22Rv1 (cell line): ENCODE measurements at regions not wholly inside any gene's neighbourhood (a gene's known extent, or its start where the extent isn't known, plus 50 kb on each side); places are given as distances from the start of the nearest gene placed in this dataset.

Source experiments
- H3K27ac ChIP-seq: fragments of 450-650 bp; 2 replicates; pipeline ENCODE4 v1.5.1; 2017
- ZFX ChIP-seq: fragments of 450-650 bp; IDR thresholded peaks from 2 replicates; pipeline ENCODE4 v1.6.1; 2017; ENCODE audit warnings: antibody characterized with exemption, borderline replicate concordance
- TF ChIP-seq, protein P1 (sequence below): fragments of 450-650 bp; IDR thresholded peaks from 2 replicates; pipeline ENCODE4 v1.5.1; 2017; ENCODE audit warnings: mild to moderate bottlenecking

DNA sequence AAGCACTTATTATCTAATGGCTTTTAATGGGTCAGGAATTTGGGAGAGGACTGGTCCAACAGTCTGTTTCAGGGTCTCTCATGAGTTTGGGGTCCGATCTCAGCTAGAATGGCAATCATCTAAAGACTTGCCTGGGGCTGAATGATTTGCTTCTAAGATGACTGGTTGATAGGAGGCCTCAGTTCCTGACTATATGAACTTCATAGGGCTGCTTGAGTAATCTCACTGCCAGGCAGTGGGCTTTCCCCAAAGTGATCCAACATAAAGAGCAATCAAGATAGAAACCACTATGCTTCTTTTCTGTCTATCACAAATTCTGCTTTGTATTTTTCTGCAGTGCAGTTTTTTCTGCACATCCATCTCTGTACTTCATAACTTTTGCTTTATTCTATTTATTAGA lies 793.5 kb upstream of the CHAC2 start:
- no peak for TF ChIP-seq ZFX
- TF ChIP-seq, protein P1, sequence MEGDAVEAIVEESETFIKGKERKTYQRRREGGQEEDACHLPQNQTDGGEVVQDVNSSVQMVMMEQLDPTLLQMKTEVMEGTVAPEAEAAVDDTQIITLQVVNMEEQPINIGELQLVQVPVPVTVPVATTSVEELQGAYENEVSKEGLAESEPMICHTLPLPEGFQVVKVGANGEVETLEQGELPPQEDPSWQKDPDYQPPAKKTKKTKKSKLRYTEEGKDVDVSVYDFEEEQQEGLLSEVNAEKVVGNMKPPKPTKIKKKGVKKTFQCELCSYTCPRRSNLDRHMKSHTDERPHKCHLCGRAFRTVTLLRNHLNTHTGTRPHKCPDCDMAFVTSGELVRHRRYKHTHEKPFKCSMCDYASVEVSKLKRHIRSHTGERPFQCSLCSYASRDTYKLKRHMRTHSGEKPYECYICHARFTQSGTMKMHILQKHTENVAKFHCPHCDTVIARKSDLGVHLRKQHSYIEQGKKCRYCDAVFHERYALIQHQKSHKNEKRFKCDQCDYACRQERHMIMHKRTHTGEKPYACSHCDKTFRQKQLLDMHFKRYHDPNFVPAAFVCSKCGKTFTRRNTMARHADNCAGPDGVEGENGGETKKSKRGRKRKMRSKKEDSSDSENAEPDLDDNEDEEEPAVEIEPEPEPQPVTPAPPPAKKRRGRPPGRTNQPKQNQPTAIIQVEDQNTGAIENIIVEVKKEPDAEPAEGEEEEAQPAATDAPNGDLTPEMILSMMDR: no peak

DNA sequence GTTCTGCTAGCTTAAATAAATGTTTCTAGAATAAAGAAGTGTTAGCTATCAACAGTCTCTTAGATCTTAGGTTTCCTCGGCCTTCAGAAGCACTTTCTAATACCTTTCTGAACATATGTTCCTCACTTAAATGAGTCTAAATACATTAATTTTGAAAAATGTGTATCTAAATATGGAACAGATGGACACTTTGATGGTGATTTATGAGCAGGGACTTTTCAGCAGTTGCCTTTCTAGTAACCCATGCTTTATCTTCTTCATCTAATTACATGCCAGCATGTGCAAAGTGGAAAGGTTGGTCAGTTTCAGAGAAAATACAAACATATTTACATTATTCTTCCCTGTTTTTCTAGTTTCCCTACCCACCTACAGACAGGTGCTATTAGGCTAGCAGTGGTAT lies 797.0 kb upstream of the CHAC2 start:
- no peak for TF ChIP-seq ZFX
- no peak overlapping the region for H3K27ac ChIP-seq

More for the DNA sequence above, 793.5 kb upstream of the CHAC2 start:
- H3K27ac ChIP-seq: no peak overlapping the region

DNA sequence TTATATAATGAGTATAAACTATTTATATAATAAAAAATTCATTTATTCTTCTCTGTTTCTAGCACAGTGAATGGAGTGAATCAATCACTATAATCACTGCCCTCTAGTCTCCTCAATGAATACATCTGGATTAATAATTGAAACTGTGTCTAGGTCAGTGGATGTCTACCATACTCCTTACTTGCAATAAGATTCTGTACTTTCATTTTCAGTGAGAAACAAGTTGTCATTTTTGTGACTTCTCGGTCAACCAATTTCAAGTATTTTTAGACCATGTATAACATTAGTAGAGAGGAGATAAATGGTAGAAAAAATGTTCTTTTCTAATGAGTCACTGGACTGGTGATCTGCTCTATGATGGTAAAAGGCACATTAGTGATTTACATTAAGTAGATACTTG lies 799.6 kb upstream of the CHAC2 start:
- TF ChIP-seq, protein P1: no peak
- no peak for TF ChIP-seq ZFX
- H3K27ac ChIP-seq: no peak overlapping the region

DNA sequence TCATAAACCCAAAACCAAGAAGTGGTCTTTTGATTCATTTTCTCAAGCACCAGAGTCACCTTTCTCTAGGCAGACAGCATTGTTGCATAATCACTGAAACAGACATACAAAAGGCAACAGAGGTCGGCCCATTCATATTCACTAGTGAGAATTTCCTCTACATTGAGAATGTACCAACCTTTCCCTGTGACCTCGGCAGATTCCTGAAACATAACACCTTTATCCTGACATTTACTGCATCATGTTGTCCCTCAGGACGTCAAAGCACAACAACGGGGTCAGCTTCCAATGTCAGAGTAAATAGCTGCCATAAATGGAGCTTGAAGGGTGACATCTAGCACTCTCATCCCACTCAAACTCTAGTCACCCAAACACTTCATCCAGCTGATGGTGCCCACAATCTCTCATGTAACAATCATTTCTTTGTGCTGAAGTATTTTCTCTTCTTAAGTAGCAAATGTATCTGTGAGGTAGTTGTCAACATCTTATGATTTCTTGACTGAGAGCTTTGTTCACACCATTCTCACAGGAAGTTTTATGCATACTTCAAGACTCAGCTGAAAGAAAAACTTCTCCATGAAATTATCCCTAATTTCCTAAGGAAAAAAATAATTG lies 802.6 kb upstream of the CHAC2 start:
- no peak overlapping the region for H3K27ac ChIP-seq
- TF ChIP-seq, protein P1: no peak
- TF ChIP-seq ZFX: no peak

DNA sequence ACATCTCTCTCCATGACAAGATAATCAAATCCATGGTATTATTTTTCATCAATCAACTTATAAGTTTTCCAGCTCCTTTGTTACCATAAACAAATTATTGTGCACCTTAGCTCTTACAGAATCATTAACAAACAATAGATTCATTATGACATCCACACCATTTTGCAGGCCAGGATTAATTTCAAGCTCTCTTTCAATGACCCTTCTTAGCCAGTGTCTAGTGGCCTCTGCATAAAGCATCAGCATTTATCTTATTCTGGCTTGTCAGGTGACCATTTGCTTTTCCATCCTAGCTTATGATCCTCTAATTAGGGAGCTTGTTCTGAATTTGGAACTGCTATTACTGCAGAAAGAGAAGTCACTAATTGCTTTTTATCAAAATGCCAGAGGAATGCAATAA lies 806.2 kb upstream of the CHAC2 start:
- no peak for TF ChIP-seq ZFX
- TF ChIP-seq, protein P1: no peak
- no peak overlapping the region for H3K27ac ChIP-seq

DNA sequence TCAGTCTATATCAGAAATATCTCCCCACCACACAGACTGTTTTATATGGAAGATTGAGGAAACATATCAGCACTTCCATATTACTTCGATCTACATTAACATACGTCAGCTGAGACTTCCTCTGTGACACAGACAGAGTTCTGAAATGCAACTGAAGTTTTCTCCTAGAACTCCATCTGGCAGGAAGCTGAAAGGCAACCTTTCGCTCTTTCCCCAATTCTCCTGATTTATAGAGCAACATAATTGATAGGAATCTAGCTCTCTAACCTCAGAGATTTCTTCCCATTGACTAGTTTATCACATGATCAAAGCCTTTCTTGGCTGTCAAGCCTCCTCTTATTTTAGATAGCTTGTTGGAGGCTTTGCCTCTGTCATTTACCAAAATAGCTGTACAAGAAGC lies 806.7 kb upstream of the CHAC2 start:
- TF ChIP-seq, protein P1: no peak
- TF ChIP-seq ZFX: no peak

DNA sequence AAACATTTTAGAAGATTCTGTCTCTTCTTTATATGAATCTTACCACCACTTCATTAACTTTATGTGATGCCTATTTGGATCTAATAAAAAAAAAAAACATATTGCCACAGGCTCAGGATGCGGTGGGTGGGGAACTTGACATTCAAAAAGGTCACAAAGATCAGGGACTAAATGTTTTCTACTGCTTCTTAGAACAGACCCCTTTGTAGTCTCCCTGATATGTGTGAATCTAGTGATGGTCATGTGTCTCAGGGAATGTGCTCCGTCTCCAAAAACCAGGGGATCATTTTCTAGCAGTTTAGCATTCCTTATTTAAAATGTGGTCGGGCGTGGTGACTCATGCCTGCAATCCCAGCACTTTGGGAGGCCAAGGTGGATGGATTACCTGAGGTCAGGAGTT lies 807.8 kb upstream of the CHAC2 start:
- TF ChIP-seq ZFX: no peak
- TF ChIP-seq, protein P1: no peak

More for the DNA sequence above, 806.7 kb upstream of the CHAC2 start:
- no peak overlapping the region for H3K27ac ChIP-seq

DNA sequence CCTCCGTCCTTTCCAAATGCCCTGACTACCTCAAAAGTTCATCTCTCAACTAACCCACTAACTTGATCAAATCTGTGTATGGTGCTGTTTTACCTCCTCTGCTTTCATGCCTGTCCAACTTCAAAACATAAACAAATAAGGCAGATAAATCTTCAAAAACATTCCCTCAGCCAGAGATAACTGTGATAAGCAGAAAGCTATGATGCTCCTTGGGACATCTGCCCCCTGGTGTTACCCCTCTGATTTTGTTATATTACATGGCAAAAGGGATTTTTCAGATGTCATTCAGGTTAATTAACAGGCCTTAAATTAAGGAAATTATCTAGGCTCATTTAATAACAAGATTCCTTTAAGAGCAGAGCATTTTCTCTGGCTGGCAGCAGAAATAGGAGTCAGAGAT lies 810.8 kb upstream of the CHAC2 start:
- TF ChIP-seq, protein P1: peak; percentile 38
- TF ChIP-seq ZFX: no peak
- H3K27ac ChIP-seq: no peak overlapping the region

More for the DNA sequence above, 807.8 kb upstream of the CHAC2 start:
- no peak overlapping the region for H3K27ac ChIP-seq
